ENCODE measurements at regions not wholly inside any gene's neighbourhood (a gene's known extent, or its start where the extent isn't known, plus 50 kb on each side); places are given as distances from the start of the nearest gene placed in this dataset.

GRCh38 chr2:21607572-21607971 is 483.8 kb downstream of the TDRD15 start:
- TF ChIP-seq CTCF (IDR thresholded peaks at IDR 0.05) = no peak
- no peak for TF ChIP-seq POLR2A (IDR thresholded peaks at IDR 0.05)
- TF ChIP-seq POLR2AphosphoS5 (IDR thresholded peaks at IDR 0.05) = no peak
